ENCODE measurements at regions not wholly inside any gene's neighbourhood (a gene's known extent, or its start where the extent isn't known, plus 50 kb on each side); places are given as distances from the start of the nearest gene placed in this dataset.
"Not testable (repeated sequence)": the region's sequence is repeated elsewhere in the genome, so short reads cannot be mapped to it uniquely, and the experiment has no call there.

DNA sequence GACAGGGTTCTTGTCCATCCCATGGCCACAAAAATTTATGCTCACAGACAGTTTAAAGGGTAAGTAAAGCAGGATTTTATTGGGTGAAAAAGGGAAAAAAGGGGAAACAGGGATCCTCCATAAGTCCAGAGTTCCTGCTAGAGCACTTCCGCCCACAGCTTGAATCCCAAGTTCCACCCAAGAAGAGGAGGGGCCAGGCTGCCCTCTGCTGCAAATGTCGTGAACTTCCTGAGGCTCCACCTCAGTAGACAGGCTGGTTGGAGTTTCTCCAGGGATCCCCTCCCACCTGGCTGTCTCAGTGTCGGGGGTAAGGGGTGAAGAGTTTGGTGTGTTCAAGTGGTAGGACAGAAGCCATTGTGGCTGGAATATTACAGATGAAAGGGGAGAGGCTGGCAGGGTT is 275.0 kb upstream of the SGCD start:
- FAIRE-seq (no peak), DNase-seq (ENCODE audit: extremely low spot score, insufficient read length, low read depth) (no peak)

DNA sequence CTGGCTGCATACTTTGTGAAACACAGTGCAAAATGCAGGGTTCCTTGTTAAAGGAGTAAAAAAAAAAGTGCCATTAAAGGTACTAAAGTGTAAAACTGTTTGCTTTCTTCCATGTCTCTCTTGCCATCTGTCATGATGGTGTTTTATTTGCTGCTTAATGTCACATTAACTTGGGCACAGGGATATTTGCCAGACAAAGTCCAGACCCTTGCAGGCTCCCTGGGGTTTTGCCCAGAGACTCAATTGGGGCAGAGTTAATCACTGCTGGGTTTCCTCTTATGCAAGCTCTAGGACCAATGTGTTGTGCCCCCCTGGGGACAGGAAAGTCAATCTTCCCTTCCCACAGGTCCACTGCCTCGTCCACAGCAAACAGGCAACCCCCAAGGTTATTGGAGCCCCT is 274.3 kb upstream of the SGCD start:
- DNase-seq (ENCODE audit: extremely low spot score, insufficient read length, low read depth), result no peak
- no peak for FAIRE-seq

DNA sequence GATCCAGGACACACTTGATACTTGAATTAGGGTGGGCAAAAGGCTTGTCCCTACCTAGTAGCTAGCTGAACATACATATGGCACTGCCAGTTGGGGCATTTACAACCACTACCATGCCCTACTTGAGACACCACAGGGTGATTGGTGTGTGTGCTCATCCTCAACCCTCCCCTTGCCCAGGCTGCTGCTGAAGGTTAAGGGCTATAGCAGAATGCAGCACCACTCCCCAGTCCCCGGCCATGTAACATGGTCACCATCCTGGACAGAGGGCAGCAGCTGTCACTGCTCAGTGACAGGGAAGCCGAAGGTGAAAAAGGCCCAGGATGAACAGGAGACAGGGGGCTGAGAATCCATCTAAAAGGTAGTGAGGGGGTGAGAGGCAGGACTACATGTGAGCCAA is 273.9 kb upstream of the SGCD start:
- no peak for FAIRE-seq
- no peak for DNase-seq (ENCODE audit: extremely low spot score, insufficient read length, low read depth)

DNA sequence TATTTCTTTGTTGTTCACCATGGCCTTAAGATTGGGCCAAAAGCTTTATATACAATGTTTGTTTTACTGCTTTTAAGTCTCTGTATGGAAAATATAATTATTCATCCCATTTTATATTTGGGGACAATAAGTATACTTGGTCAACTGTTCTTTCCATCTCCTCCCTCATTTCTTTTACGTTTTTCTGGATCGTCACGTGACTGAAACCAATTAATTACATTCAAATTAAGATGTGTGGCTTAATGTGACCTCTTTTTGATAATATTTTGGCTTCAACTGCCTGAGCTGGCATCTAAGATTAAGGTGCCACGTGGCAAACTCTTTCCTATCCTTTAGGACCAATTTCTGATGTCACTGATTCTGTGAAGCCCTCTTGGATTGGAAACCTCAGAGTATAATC is 250.1 kb upstream of the SGCD start:
- no peak for FAIRE-seq
- no peak for DNase-seq (ENCODE audit: extremely low spot score, insufficient read length, low read depth)

DNA sequence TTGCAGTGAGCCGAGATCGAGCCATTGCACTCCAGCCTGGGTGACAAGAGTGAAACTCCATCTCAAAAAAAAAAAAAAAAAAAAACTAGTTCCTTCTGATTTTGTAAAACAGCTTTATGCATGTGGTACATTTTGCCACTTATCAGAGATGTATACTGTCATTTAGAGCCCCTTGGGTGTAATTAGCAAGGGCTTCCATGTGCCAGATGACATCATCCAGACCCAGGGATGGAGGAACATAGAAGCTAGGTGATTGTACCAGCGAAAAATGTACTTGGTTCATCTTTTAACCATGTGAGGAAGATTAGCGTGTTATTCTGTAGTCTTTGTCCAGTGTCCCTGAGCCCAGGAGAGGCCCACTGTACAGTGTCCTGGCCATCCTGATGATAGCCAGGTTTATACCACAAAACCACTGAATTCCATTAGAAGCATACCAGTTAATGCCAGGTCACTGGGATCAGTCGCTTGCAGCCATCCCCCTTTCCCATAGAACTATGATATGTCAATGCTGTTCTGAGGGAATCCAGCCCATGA is 239.3 kb upstream of the SGCD start:
- DNase-seq (ENCODE audit: extremely low spot score, insufficient read length, low read depth) (no peak), FAIRE-seq (no peak)

DNA sequence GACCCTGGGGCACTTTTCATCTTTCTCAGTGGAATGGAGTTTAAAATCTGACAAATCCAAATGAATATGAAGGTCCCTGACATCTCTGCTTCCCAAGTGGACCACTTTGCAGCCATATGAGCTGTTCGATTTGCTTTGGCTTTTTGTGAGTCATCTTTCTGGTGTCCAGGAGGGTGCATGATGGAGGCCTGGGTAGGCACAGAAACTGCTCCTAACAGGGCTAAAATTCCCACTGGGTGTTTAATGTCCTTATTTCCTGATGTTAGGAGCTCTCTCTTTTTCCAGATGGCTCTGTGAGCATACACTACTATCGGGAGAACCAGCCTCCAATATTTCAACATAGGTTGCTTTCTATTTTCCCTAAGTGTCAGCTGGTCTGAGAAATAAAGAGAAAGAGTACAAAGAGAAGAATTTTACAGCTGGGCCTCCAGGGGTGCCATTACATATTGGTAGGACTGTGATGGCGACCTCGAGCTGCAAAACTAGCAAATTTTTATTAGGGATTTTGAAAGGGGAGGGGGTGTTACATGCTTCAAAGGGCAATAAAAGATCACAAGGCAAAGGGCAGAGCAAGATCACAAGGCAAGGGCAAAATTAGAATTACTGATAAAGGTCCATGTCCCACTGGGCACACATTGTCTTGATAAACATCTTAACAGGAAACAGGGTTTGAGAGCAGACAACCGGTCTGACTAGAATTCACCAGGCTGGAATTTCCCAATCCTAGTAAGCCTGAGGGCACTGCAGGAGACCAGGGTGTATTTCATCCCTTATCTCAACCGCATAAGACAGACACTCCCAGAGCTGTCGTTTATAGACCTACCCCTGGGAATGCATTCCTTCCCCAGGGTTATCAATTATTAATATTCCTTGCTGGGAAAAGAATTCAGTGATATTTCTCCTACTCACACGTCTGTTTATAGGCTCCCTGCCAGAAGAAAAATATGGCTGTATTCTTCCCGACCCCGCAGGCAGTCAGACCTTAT is 236.7 kb upstream of the SGCD start:
- not testable (repeated sequence) for FAIRE-seq; DNase-seq (ENCODE audit: extremely low spot score, insufficient read length, low read depth)

DNA sequence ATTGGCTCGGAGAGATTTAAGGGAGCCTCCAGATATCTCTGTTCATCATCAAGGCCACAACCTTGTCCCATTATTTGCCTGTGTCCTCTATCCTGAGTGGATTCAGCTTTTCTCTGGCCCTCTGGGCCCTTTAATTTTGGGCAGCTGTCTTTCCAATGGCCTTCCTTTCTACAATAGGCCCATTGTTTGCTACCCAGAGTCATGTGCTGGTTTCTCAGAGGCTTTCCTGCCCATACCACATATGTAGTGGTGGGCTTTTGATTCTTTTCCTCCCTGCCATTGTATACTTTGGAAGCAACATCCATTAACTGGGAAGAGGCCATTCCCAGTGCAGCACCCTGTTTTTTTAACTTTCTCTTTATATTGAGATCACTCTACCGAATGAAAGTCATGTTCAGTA is 233.9 kb upstream of the SGCD start:
- DNase-seq (ENCODE audit: extremely low spot score, insufficient read length, low read depth) (no peak), FAIRE-seq (no peak)

DNA sequence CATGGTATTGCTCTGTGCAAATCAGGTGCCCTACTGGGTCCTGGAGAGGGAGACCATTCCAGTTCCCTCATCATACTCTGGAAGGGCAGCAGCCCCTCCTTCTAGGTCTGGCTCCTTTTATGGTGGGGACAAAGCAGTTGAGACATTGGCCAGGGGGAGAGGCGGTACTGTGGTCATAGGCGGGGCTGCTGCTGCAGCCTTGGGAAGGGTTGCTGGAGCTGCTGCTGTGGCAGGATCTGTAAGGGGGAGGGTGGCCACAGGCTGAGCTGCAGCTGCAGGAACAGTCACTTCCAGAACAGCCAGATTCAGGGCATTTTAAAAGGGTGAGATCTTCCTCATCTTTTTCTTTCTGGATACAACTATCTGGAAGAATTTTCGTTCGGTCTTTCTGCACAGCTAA is 233.0 kb upstream of the SGCD start:
- FAIRE-seq (no peak), DNase-seq (ENCODE audit: extremely low spot score, insufficient read length, low read depth) (no peak)

DNA sequence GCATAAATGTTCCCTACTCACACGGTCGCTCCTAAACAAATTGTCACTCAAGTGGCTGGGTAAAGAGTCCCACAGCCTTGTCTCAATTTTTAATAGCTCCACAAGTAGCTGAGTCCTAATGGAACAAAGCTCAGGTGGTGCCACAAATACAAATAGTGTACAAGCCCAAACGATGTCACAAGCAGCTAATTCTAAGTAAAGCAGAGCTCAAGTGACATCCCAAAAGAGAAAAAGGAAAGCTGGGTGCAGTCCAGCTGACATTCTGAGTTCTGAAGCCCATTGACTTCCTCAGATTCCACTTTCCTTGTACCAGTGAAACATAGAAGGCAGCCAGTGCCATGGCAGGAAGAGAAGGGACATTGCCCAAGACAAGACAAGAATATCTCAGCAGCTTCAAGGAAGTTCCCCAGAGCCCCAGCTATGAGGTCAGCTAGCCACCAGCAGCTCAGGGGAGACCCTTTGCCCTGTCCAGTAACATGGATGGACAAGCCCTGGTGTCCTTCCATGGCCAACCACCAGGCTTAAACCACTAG is 231.2 kb upstream of the SGCD start:
- FAIRE-seq, result no peak
- DNase-seq (ENCODE audit: extremely low spot score, insufficient read length, low read depth), result no peak

DNA sequence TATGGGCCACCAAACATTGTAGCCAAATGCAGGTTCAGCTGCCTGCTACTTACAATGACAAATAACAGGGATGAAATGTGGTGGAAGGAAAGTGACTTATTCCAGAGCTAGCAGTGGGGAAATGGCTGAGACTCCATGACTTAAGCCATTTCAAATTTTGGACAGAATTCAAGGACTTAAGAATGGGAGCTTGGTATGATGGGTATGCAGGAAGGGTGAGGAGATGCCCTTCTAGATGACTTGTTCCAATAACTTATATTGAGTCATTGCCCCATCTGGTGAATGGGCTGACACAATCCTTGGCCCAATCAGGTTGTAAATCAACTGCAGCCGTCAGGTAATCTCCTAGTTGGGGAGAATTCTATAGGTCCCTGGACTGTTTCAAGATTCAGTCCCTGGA is 230.7 kb upstream of the SGCD start:
- no peak for DNase-seq (ENCODE audit: extremely low spot score, insufficient read length, low read depth)
- no peak for FAIRE-seq

DNA sequence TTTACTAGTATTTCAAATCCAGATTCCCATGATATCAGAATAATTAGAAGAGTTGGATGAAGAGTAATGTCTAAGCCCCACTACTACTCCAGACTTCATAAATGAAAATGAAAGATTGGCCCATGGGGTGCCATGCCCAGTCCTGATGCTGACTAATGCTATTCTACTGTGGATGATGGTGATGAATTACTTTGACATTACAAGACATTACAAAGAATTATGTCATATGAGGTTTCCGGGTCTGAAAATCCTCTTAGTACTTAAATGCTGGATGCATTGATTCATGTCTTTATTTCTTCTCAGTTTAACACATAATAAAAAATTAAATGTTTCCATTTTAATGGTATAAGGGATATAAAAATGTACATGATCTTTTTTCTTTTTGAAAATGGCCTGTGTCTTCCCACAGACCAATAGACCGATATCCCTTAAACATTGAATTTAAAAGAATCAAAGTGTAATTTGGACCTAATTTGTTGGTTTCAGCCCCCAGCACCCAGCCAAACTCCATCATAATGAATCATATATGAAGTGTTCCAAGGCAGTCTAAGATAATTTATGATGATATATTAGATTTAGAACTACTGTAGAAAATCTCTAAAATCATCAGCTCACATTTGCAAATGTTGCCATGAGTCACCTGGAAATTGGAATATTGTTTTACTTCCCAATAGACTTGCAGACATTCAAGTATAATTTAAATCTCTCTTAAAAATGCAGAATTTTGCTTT is 223.6 kb upstream of the SGCD start:
- DNase-seq (ENCODE audit: extremely low spot score, insufficient read length, low read depth), result no peak
- no peak for FAIRE-seq

DNA sequence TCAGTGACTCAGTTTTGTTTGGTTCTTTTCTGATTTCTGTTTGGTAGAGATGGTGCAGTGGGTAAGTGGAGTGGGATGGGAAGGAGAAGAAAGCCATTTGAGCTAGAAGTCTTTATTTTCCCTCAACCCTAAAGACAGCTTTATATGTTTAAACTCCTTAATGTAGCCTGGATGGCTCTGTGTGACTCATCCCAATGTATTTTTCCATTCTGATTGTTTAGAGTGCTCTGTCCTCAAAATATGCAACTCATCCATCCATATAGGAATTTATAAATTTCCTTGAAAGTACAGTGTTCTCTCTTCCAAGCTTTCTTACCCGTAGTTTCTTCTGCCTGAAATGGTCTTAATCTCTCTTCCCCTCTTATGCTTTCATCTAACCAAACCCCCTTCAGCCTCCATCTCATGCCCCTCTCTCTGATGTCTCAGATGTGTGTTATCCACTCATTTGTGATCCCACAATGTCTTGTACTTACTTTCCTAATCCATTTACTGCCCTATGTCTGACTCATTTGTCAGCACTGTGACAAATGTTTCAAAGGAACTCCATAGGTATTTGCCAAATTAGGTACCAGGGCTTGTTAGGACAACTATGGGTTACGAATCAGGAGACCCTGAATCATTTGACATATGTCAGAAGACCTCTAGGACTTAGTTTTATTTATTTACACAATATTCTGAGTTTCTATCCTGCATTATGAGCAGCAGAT is 217.5 kb upstream of the SGCD start:
- DNase-seq (ENCODE audit: extremely low spot score, insufficient read length, low read depth), result no peak
- no peak for FAIRE-seq

DNA sequence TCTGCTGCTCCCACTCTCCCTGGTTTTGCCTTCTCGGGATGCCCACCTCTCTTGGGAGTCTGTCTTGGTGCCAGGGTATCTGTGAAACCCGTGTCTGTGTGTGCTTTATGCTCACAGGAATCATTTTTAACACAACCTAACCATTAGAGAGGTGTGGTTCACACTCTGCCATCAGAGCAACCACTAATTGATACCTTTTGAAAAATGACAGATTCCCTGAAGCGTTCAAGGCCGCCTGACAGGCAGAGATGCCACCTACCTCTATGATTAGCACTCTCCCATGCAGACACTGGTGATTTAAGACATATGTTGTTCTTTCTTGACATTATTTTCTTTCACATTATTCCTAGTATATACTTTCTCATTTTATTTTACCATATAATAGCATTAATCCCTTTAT is 207.3 kb upstream of the SGCD start:
- FAIRE-seq (no peak), DNase-seq (ENCODE audit: extremely low spot score, insufficient read length, low read depth) (no peak)

DNA sequence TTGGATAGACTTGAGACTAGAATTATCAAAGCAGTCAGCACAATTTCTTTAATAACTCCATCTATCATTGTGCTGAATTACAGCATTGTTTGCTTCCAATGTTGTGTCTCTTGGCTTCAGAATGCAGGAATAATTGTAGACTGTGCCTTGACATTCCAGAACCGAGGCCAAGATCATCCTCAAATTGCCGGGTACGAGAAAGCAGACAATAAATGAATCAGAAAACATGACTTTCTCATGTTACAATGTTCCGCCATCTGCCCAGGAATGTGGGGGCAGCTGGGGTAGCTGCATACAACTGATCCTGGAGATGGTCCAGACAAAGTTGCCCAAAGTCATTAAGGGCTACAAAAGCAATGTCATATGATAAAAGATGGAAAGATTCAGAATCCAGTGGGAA is 206.2 kb upstream of the SGCD start:
- no peak for FAIRE-seq
- no peak for DNase-seq (ENCODE audit: extremely low spot score, insufficient read length, low read depth)

DNA sequence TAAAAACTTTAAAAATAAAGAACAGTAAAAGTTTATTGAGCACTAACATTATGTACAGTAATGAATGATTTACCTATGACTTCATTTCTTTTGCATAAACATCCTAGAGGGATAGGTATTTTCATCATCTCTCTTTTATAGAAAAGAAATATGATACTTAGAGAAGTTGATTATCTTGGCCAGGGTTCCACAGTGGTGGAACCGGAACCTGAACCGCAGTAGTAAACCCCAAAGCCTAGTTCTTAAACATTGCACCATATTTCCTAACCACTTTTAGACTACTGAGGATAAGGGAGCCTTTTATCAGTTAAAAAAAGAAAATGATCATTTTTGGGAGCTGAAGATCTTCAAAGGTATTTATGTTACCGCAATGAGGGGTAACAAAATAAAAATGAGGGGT is 205.7 kb upstream of the SGCD start:
- DNase-seq (ENCODE audit: extremely low spot score, insufficient read length, low read depth) (no peak), FAIRE-seq (no peak)

DNA sequence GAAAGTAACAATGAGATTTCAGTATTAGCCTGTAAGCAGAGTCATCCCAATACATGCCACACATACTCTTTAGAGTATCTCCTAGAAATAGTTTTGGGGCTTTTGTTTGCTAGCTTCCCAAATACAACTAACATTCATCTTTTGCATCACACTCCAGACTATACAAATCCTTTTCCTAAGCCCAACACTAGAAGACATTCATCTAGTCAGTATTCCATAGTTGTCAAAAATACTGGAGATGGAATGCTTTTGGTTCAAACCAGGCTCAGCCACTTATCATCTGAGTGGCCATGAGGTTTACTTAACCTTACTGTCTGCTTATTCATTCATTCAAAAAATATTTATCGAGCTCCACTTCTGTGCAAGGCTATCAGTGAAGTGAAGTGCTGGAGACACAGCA is 205.1 kb upstream of the SGCD start:
- no peak for DNase-seq (ENCODE audit: extremely low spot score, insufficient read length, low read depth)
- FAIRE-seq, result no peak

DNA sequence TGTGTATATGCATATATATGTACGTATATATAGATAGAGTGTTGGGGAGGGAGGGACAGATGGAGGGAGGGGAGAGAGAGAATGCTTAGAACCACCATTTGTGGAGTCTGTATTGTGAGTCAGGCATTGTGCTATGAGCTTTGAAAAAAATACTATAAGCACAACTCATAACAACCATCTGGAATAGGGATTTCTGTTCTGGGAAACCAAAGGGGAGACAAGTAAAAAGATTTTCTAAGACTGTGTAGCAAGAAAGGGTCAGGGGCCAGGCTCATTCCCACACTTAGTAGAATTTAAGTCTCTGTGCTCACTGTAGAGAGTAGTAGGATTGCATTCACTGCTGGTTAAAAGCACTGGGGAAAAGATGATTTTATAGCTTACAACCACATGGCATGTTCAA is 202.3 kb upstream of the SGCD start:
- FAIRE-seq (no peak), DNase-seq (ENCODE audit: extremely low spot score, insufficient read length, low read depth) (no peak)

DNA sequence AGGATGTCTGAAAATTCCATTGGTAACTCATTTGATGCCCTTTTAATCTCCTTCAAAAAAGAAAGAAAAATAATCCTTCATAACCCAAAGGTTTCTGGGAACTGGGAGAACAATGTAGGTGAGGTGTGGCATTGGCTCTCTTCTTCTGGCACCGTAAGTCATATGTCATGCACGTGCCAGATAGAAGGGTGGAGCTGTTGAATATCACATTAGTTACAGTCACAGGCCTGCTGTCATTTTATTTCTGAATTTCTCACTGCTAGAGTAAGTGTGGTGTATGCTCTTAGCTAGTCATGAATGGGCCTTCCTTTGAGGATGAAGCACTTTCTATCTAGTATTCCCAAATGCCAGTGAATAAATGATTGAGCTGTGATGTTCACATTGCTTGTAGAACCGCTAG is 201.8 kb upstream of the SGCD start:
- DNase-seq (ENCODE audit: extremely low spot score, insufficient read length, low read depth) (no peak), FAIRE-seq (no peak)

DNA sequence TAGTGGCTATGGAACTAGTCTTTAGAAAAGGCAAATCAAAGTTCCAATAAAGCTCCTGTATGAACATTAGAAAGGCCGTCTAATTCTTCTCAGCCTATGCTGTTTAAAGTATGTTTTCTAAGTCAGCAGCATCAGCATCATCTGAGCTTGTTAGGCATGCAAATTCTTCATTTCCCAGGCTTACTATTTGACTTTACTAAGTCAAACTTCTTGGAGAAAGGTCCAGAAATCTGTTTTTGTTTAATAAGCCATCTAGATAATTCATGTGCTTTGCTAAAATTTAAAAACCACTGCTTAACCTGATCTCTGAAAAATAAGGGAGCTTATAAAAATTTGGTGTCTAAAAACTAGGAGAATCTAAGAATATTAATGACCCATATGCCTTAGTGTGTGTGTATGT is 200.2 kb upstream of the SGCD start:
- DNase-seq (ENCODE audit: extremely low spot score, insufficient read length, low read depth) (no peak), FAIRE-seq (no peak)

DNA sequence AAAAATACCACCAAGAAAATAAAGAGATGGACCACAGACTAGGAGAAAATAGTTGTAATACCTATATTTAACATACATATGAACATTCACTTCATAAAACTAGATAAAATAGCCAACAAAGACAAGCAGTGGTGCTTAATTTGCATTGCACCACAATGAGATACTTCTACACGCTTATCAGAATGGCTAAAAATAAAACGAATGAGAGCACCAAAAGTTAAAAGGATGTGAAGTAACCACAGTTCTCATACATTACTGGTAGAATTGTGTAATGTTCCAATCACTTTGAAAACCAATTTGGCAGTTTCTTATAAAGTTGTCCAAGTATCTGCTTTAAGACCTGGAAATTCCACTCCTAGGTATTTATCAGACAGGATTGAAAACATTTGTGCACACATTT is 198.9 kb upstream of the SGCD start:
- DNase-seq (ENCODE audit: extremely low spot score, insufficient read length, low read depth) (no peak), FAIRE-seq (no peak)
